DOHH2 (cell line): ENCODE measurements at regions not wholly inside any gene's neighbourhood (a gene's known extent, or its start where the extent isn't known, plus 50 kb on each side); places are given as distances from the start of the nearest gene placed in this dataset.

Source experiments
- H3F3A ChIP-seq: fragments of 200-600 bp; sonication (generic), shearing (Covaris generic); 2 replicates; pipeline ENCODE4 v1.6.0; 2016; ENCODE audit warnings: antibody characterized with exemption, mild to moderate bottlenecking; ENCODE audit not compliant: control insufficient read depth, insufficient read depth
- H3K27ac ChIP-seq: fragments of 200-600 bp; sonication (generic); 2 replicates; pipeline ENCODE4 v1.5.1; 2014; ENCODE audit warnings: low read depth, mild to moderate bottlenecking, low read length, moderate library complexity
- H3K27me3 ChIP-seq: fragments of 200-600 bp; sonication (generic); 2 replicates; pipeline ENCODE4 v1.6.1; 2014; ENCODE audit warnings: mild to moderate bottlenecking, low read length, mixed read lengths; ENCODE audit not compliant: control insufficient read depth
- H3K36me3 ChIP-seq: fragments of 200-600 bp; sonication (generic); 2 replicates; pipeline ENCODE4 v1.6.1; 2014; ENCODE audit warnings: mild to moderate bottlenecking, low read length, moderate library complexity, mixed read lengths; ENCODE audit not compliant: control insufficient read depth
- H3K4me1 ChIP-seq: fragments of 200-600 bp; sonication (generic); 2 replicates; pipeline ENCODE4 v1.6.1; 2014; ENCODE audit warnings: mild to moderate bottlenecking, low read length, mixed read lengths; ENCODE audit not compliant: control insufficient read depth
- H3K4me2 ChIP-seq: fragments of 200-600 bp; sonication (generic); 2 replicates; pipeline ENCODE4 v1.6.0; 2014; ENCODE audit warnings: mild to moderate bottlenecking, low read length, moderate library complexity
- H3K4me3 ChIP-seq: fragments of 200-600 bp; sonication (generic); 2 replicates; pipeline ENCODE4 v1.5.1; 2014; ENCODE audit warnings: mild to moderate bottlenecking, low read length, mixed read lengths
- H3K79me2 ChIP-seq: fragments of 200-600 bp; sonication (generic); 2 replicates; pipeline ENCODE4 v1.6.1; 2014; ENCODE audit warnings: mild to moderate bottlenecking, low read length, mixed read lengths; ENCODE audit not compliant: control insufficient read depth
- H3K9me2 ChIP-seq: fragments of 200-600 bp; sonication (generic); replicated peaks from 2 replicates; pipeline ENCODE4 v1.6.1; 2014; ENCODE audit warnings: mild to moderate bottlenecking, low read length, mixed read lengths; ENCODE audit not compliant: control insufficient read depth
- H3K9me3 ChIP-seq: fragments of 200-600 bp; sonication (generic); 2 replicates; pipeline ENCODE4 v1.6.1; 2014; ENCODE audit warnings: antibody characterized with exemption, low read length, mixed read lengths; ENCODE audit not compliant: control insufficient read depth, insufficient read depth
- H4K20me1 ChIP-seq: fragments of 200-600 bp; sonication (generic); 2 replicates; pipeline ENCODE4 v1.6.0; 2014; ENCODE audit warnings: low read depth, mild to moderate bottlenecking, antibody characterized with exemption, low read length, moderate library complexity; ENCODE audit not compliant: control insufficient read depth, insufficient read depth
- CTCF ChIP-seq: fragments of 200-600 bp; sonication (generic); IDR thresholded peaks from one replicate; pipeline ENCODE4 v1.5.1; 2014; ENCODE audit warnings: antibody characterized with exemption, mild to moderate bottlenecking, low read depth, low read length; ENCODE audit not compliant: poor library complexity, severe bottlenecking
- EZH2phosphoT487 ChIP-seq: fragments of 200-600 bp; sonication (generic); IDR thresholded peaks from 2 replicates; pipeline ENCODE4 v1.6.1; 2017; ENCODE audit warnings: borderline replicate concordance, mild to moderate bottlenecking, antibody characterized with exemption, low read length, moderate library complexity, mixed read lengths

GRCh38 chr12:114986178-114986714 is 302.3 kb upstream of the TBX3 start:
- no peak overlapping the region for H3K27ac ChIP-seq
- no peaks in the 10 kb centered on the region for H3K9me2 ChIP-seq
- no peaks in the 10 kb centered on the region for H4K20me1 ChIP-seq
- H3K4me3 ChIP-seq: no peak overlapping the region
- no peaks in the 10 kb centered on the region for H3F3A ChIP-seq
- no peaks in the 10 kb centered on the region for H3K27me3 ChIP-seq
- H3K4me1 ChIP-seq: no peaks in the 10 kb centered on the region
- TF ChIP-seq EZH2phosphoT487 (no peak), CTCF (no peak)
- no peaks in the 10 kb centered on the region for H3K79me2 ChIP-seq
- H3K9me3 ChIP-seq: no peaks in the 10 kb centered on the region
- no peaks in the 10 kb centered on the region for H3K36me3 ChIP-seq
- H3K4me2 ChIP-seq: no peak overlapping the region

- H3K27me3 ChIP-seq: no peaks in the 10 kb centered on the region
- H3K4me3 ChIP-seq: no peak overlapping the region
- no peak overlapping the region for H3K4me2 ChIP-seq
- H4K20me1 ChIP-seq: no peaks in the 10 kb centered on the region
- H3K79me2 ChIP-seq: no peaks in the 10 kb centered on the region
- TF ChIP-seq EZH2phosphoT487 (no peak), CTCF (no peak)
- H3K9me3 ChIP-seq: no peaks in the 10 kb centered on the region
- H3K4me1 ChIP-seq: no peaks in the 10 kb centered on the region
- no peaks in the 10 kb centered on the region for H3K9me2 ChIP-seq
- H3F3A ChIP-seq: no peaks in the 10 kb centered on the region
- H3K27ac ChIP-seq: no peak overlapping the region
- H3K36me3 ChIP-seq: no peaks in the 10 kb centered on the region
Observed at GRCh38 chr12:114984634-114985061, 300.7 kb upstream of the TBX3 start.

- H3K27ac ChIP-seq: no peak overlapping the region
- no peaks in the 10 kb centered on the region for H3F3A ChIP-seq
- no peaks in the 10 kb centered on the region for H3K4me1 ChIP-seq
- H3K79me2 ChIP-seq: no peaks in the 10 kb centered on the region
- H3K27me3 ChIP-seq: no peaks in the 10 kb centered on the region
- no peak overlapping the region for H3K4me2 ChIP-seq
- no peak overlapping the region for H3K4me3 ChIP-seq
- no peaks in the 10 kb centered on the region for H3K36me3 ChIP-seq
- no peaks in the 10 kb centered on the region for H3K9me3 ChIP-seq
- no peaks in the 10 kb centered on the region for H3K9me2 ChIP-seq
- H4K20me1 ChIP-seq: no peaks in the 10 kb centered on the region
- TF ChIP-seq CTCF (no peak), EZH2phosphoT487 (no peak)
Observed at GRCh38 chr12:114982760-114983159, 298.8 kb upstream of the TBX3 start.

DNA sequence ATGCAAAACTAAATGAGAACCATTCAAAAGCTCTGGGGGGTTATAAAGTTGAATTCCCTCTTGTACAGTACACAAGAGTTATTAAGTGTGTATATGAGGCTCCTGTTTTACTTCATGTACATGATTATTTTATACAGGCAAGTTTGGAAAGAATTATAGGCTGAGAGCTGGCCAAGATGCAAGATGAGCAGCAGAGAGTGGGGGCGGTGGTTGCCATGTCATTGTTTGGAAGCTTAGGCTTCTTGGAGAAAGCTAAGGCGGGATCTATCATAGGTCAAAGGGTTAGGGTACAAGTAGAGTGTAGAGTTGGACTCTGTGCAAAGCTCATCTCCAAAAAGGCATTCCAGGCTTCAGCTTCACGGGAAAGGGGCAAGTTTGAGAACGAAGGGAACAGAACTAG is 297.1 kb upstream of the TBX3 start:
- Histone ChIP-seq H3K9me2 (no peaks in the 10 kb centered on the region), H3K4me3 (no peak overlapping the region), H3K4me1 (no peaks in the 10 kb centered on the region), H3K4me2 (no peak overlapping the region), H3F3A (no peaks in the 10 kb centered on the region), H4K20me1 (no peaks in the 10 kb centered on the region), H3K27me3 (no peaks in the 10 kb centered on the region), H3K27ac (no peak overlapping the region), H3K79me2 (no peaks in the 10 kb centered on the region), H3K9me3 (no peaks in the 10 kb centered on the region), H3K36me3 (no peaks in the 10 kb centered on the region)
- TF ChIP-seq CTCF (no peak), EZH2phosphoT487 (no peak)
